K562 (cell line): ENCODE measurements at regions not wholly inside any gene's neighbourhood (a gene's known extent, or its start where the extent isn't known, plus 50 kb on each side); places are given as distances from the start of the nearest gene placed in this dataset.

Experiments used
- MGA ChIP-seq: fragments of 450-650 bp; IDR thresholded peaks from 2 replicates; pipeline ENCODE4 v1.6.1; 2016; ENCODE audit warnings: mild to moderate bottlenecking, moderate library complexity
- NR0B1 ChIP-seq: fragments of 450-650 bp; IDR thresholded peaks from one replicate; pipeline ENCODE4 v1.6.1; 2018; ENCODE audit warnings: mild to moderate bottlenecking, moderate library complexity; ENCODE audit not compliant: partially characterized antibody
- REST ChIP-seq, 2 experiments: fragments of 450-650 bp; formaldehyde crosslinking in 1 of 2; IDR thresholded peaks; 2 replicates each; pipeline versions ENCODE4 v1.4.0 to v1.6.1; 2014 to 2020; ENCODE audit warnings: mild to moderate bottlenecking in 2 of 2, borderline replicate concordance in 1 of 2, low read depth in 1 of 2
- TRIM24 ChIP-seq, 2 experiments: fragments of 450-650 bp; IDR thresholded peaks; 2 replicates each; pipeline ENCODE4 v1.6.1; 2016
- ZNF766 ChIP-seq: fragments of 200-800 bp; sonication (Bioruptor generic); conservative IDR thresholded peaks from 2 replicates; pipeline ENCODE4 v1.6.1; 2016; ENCODE audit warnings: missing genetic modification characterization, missing compliant biosample characterization

GRCh38 chr1:47507881-47508701 is 70.2 kb downstream of the FOXD2 start (continued):
- no peak for TF ChIP-seq NR0B1
- TF ChIP-seq MGA = no peak
- TF ChIP-seq REST (IDR thresholded peaks at IDR 0.05; ENCODE audit: borderline replicate concordance) = no peak
- TF ChIP-seq REST (CRISPR knock-in tag; IDR thresholded peaks at IDR 0.05; ENCODE audit: low read depth) = no peak
- no peak for TF ChIP-seq ZNF766 (CRISPR knock-in tag)
- no peak for TF ChIP-seq TRIM24 (IDR thresholded peaks at IDR 0.05)
